ENCODE measurements at regions not wholly inside any gene's neighbourhood (a gene's known extent, or its start where the extent isn't known, plus 50 kb on each side); places are given as distances from the start of the nearest gene placed in this dataset.

GRCh38 chr13:28569886-28570285, 75.0 kb upstream of the FLT1 start:
- intact Hi-C loops (cut with DNase I), result no loop called here
- TF ChIP-seq CTCF (IDR thresholded peaks at IDR 0.05), result no peak
- ATAC-seq (no peak), DNase-seq (no peak)
- Histone ChIP-seq H3K27me3 (no peaks in the 10 kb centered on the region), H3K4me1 (peaks cover 0 to 21% of the 10 kb centered on the region in 2 donors), H3K36me3 (no peaks in the 10 kb centered on the region), H3K4me3 (no peak overlapping the region), H3K27ac (no peak overlapping the region), H3K9me3 (no peaks in the 10 kb centered on the region)

GRCh38 chr13:28568286-28568685, 73.4 kb upstream of the FLT1 start:
- TF ChIP-seq CTCF (IDR thresholded peaks at IDR 0.05), result no peak
- ATAC-seq, result no peak

GRCh38 chr13:28566891-28567290, 72.0 kb upstream of the FLT1 start:
- DNase-seq (no peak), ATAC-seq (no peak)
- intact Hi-C loops (cut with DNase I), result no loop called here
- Histone ChIP-seq H3K27ac (no peak overlapping the region), H3K4me1 (peaks cover 0 to 6% of the 10 kb centered on the region in 2 donors), H3K36me3 (no peaks in the 10 kb centered on the region), H3K4me3 (no peak overlapping the region), H3K9me3 (no peaks in the 10 kb centered on the region), H3K27me3 (no peaks in the 10 kb centered on the region)
- TF ChIP-seq CTCF (IDR thresholded peaks at IDR 0.05), result no peak

More at GRCh38 chr13:28568286-28568685, 73.4 kb upstream of the FLT1 start:
- H3K27me3 ChIP-seq, result no peaks in the 10 kb centered on the region
- H3K27ac ChIP-seq, result no peak overlapping the region
- H3K36me3 ChIP-seq, result no peaks in the 10 kb centered on the region
- H3K4me3 ChIP-seq, result no peak overlapping the region
- H3K9me3 ChIP-seq, result no peaks in the 10 kb centered on the region
- DNase-seq, result peak in 3 of 4 donors; percentile 43 to 77 (median 72)
- intact Hi-C loops (cut with DNase I), result no loop called here
- H3K4me1 ChIP-seq, result peaks cover 0 to 6% of the 10 kb centered on the region in 2 donors

- Histone ChIP-seq H3K4me1 (peaks cover 0 to 6% of the 10 kb centered on the region in 2 donors), H3K4me3 (no peak overlapping the region), H3K27ac (no peak overlapping the region), H3K36me3 (no peaks in the 10 kb centered on the region), H3K9me3 (no peaks in the 10 kb centered on the region), H3K27me3 (no peaks in the 10 kb centered on the region)
- intact Hi-C loops (cut with DNase I), result no loop called here
- no peak for TF ChIP-seq CTCF (IDR thresholded peaks at IDR 0.05)
- DNase-seq, result no peak
- ATAC-seq, result no peak
Observed at GRCh38 chr13:28566283-28566682, 71.4 kb upstream of the FLT1 start.

GRCh38 chr13:28564030-28564429, 69.1 kb upstream of the FLT1 start:
- DNase-seq (peak in 3 of 4 donors; percentile 35 to 87 (median 81)), ATAC-seq (peak; percentile 93)
- no peak for TF ChIP-seq CTCF (IDR thresholded peaks at IDR 0.05)
- H3K9me3 ChIP-seq, result no peaks in the 10 kb centered on the region
- H3K27ac ChIP-seq, result peak overlapping the region in 1 of 2 donors; percentile 45
- no peaks in the 10 kb centered on the region for H3K27me3 ChIP-seq
- H3K36me3 ChIP-seq, result no peaks in the 10 kb centered on the region
- H3K4me3 ChIP-seq, result no peak overlapping the region
- no peaks in the 10 kb centered on the region for H3K4me1 ChIP-seq
- intact Hi-C loops (cut with DNase I), result no loop called here
